CD14-positive monocyte (primary cell): ENCODE measurements at regions not wholly inside any gene's neighbourhood (a gene's known extent, or its start where the extent isn't known, plus 50 kb on each side); places are given as distances from the start of the nearest gene placed in this dataset.

Experiments
- DNase-seq, 3 donors: peaks; one replicate each; pipeline ENCODE4 v3.0.0-alpha.2; 2011 to 2022
- H2AFZ ChIP-seq: 2 replicates; pipeline ENCODE4 v1.6.0; 2012; ENCODE audit warnings: mild to moderate bottlenecking, low read depth, low read length, inconsistent platforms; ENCODE audit not compliant: insufficient read depth, poor library complexity, severe bottlenecking
- H3K27ac ChIP-seq, 2 donors: 1 replicate in 1 of 2; 2 replicates in 1 of 2; pipeline ENCODE4 v1.5.1; 2012 to 2013; ENCODE audit warnings: low read length in 2 of 2, control low read depth in 1 of 2, inconsistent platforms in 1 of 2, low read depth in 1 of 2, mild to moderate bottlenecking in 1 of 2
- H3K27me3 ChIP-seq, 2 donors: one replicate each; pipeline versions ENCODE4 v1.6.0 to v1.6.1; 2011 to 2013; ENCODE audit warnings: low read length in 2 of 2; ENCODE audit not compliant: control insufficient read depth in 2 of 2, insufficient read depth in 2 of 2
- H3K36me3 ChIP-seq, 2 donors: replicated peaks in 1 of 2; 1 replicate in 1 of 2; 2 replicates in 1 of 2; pipeline versions ENCODE4 v1.5.1 to v1.6.1; 2012 to 2013; ENCODE audit warnings: low read length in 2 of 2, control low read depth in 1 of 2, inconsistent platforms in 1 of 2, mild to moderate bottlenecking in 1 of 2; ENCODE audit not compliant: insufficient read depth in 2 of 2, control insufficient read depth in 1 of 2
- H3K4me1 ChIP-seq, 2 donors: 1 replicate in 1 of 2; 2 replicates in 1 of 2; pipeline versions ENCODE4 v1.5.1 to v1.6.1; 2012 to 2013; ENCODE audit warnings: low read length in 2 of 2, control low read depth in 1 of 2, inconsistent platforms in 1 of 2, mild to moderate bottlenecking in 1 of 2, moderate library complexity in 1 of 2; ENCODE audit not compliant: insufficient read depth in 2 of 2, control insufficient read depth in 1 of 2
- H3K4me2 ChIP-seq: replicated peaks from 2 replicates; pipeline ENCODE3; 2012; ENCODE audit warnings: low read length, moderate library complexity, mild to moderate bottlenecking; ENCODE audit not compliant: poor library complexity, severe bottlenecking; ENCODE audit errors: extremely low read depth
- H3K4me3 ChIP-seq, 3 experiments: fragments of 200-600 bp in 1 of 3; sonication (generic) in 1 of 3; replicated peaks in 1 of 3; 1 replicate in 2 of 3; 2 replicates in 1 of 3; pipeline ENCODE4 v1.5.1; 2011 to 2013; ENCODE audit warnings: low read length in 3 of 3, mild to moderate bottlenecking in 3 of 3, control low read depth in 2 of 3, low read depth in 2 of 3, inconsistent platforms in 1 of 3, moderate library complexity in 1 of 3
- H3K79me2 ChIP-seq: 2 replicates; pipeline ENCODE4 v1.6.0; 2012; ENCODE audit warnings: mild to moderate bottlenecking, control low read depth, inconsistent platforms, low read length, moderate library complexity; ENCODE audit not compliant: insufficient read depth
- H3K9ac ChIP-seq: 2 replicates; pipeline ENCODE4 v1.6.0; 2017; ENCODE audit warnings: low read length, mild to moderate bottlenecking; ENCODE audit not compliant: insufficient read depth, poor library complexity, severe bottlenecking
- H3K9me3 ChIP-seq, 2 donors: replicated peaks in 1 of 2; 1 replicate in 1 of 2; 2 replicates in 1 of 2; pipeline versions ENCODE4 v1.5.1 to v1.6.1; 2012 to 2013; ENCODE audit warnings: low read length in 2 of 2, control low read depth in 1 of 2; ENCODE audit not compliant: control insufficient read depth in 1 of 2, insufficient read depth in 1 of 2
- H4K20me1 ChIP-seq: 2 replicates; pipeline ENCODE4 v1.6.0; 2012; ENCODE audit warnings: mild to moderate bottlenecking, low read length, control low read depth, moderate library complexity; ENCODE audit not compliant: insufficient read depth
- H3K27ac Mint-ChIP-seq, 7 donors: one replicate each; pipeline ENCODE4 v1.8.0; 2020; ENCODE audit warnings: mild to moderate bottlenecking in 7 of 7, mixed read lengths in 7 of 7, moderate library complexity in 6 of 7, inconsistent platforms in 2 of 7
- H3K27me3 Mint-ChIP-seq, 3 donors: one replicate each; pipeline ENCODE4 v1.8.0; 2021 to 2022; ENCODE audit warnings: low read depth in 3 of 3, mild to moderate bottlenecking in 3 of 3, mixed read lengths in 3 of 3, moderate library complexity in 3 of 3, inconsistent platforms in 1 of 3
- H3K36me3 Mint-ChIP-seq, 2 donors: one replicate each; pipeline ENCODE4 v1.8.0; 2020; ENCODE audit warnings: mixed read lengths in 2 of 2, inconsistent platforms in 1 of 2, mild to moderate bottlenecking in 1 of 2
- H3K4me1 Mint-ChIP-seq: one replicate; pipeline ENCODE4 v1.8.0; 2020; ENCODE audit warnings: mild to moderate bottlenecking, mixed read lengths
- H3K4me3 Mint-ChIP-seq, 2 donors: one replicate each; pipeline ENCODE4 v1.8.0; 2020; ENCODE audit warnings: mild to moderate bottlenecking in 2 of 2, mixed read lengths in 2 of 2, moderate library complexity in 1 of 2
- H3K9me3 Mint-ChIP-seq, 7 donors: one replicate each; pipeline ENCODE4 v1.8.0; 2020 to 2022; ENCODE audit warnings: mixed read lengths in 7 of 7, mild to moderate bottlenecking in 6 of 7, moderate library complexity in 6 of 7, inconsistent platforms in 2 of 7
- CTCF ChIP-seq: fragments of 200-600 bp; IDR thresholded peaks from one replicate; pipeline ENCODE4 v1.8.0; 2022; ENCODE audit warnings: antibody characterized with exemption, mild to moderate bottlenecking
- WGBS: methylation state at CpG from one replicate; pipeline ENCODE4 v1.1.5; 2013; ENCODE audit warnings: missing lambda C conversion rate; ENCODE audit not compliant: insufficient coverage; 5-methylcytosine and 5-hydroxymethylcytosine counted together
- intact Hi-C, 2 donors: fragments of 100-400 bp; cut with micrococcal nuclease; formaldehyde crosslinking; loops; one replicate each; pipeline versions ENCODE4 v1.15.0 to v1.15.1; 2023

GRCh38 chr18:41655074-41655473 lies 300.0 kb upstream of the PIK3C3 start:
- intact Hi-C loops: no loop called here
- Histone ChIP-seq H3K9me3 (no peaks in the 10 kb centered on the region), H3K4me1 (no peaks in the 10 kb centered on the region), H3K9ac (no peak overlapping the region), H2AFZ (no peak overlapping the region), H3K4me3 (no peak overlapping the region), H3K27ac (no peak overlapping the region), H3K79me2 (no peaks in the 10 kb centered on the region), H3K27me3 (no peaks in the 10 kb centered on the region), H3K36me3 (no peaks in the 10 kb centered on the region), H4K20me1 (no peaks in the 10 kb centered on the region), H3K4me2 (no peak overlapping the region)
- Mint-ChIP-seq H3K9me3 (peaks cover 0 to 3% (median 0%) of the 10 kb centered on the region in 7 donors), H3K27me3 (no peaks in the 10 kb centered on the region), H3K36me3 (no peaks in the 10 kb centered on the region), H3K4me3 (no peak overlapping the region), H3K27ac (no peak overlapping the region), H3K4me1 (no peaks in the 10 kb centered on the region)
- no CpG with 5 or more reads among the region's 1 CpG for WGBS
- DNase-seq: peak in 1 of 3 donors; percentile 4
- no peak for TF ChIP-seq CTCF

- no peak overlapping the region for H2AFZ ChIP-seq
- no peak for DNase-seq
- H3K4me2 ChIP-seq: no peak overlapping the region
- intact Hi-C loops: no loop called here
- no peaks in the 10 kb centered on the region for H3K4me1 ChIP-seq
- no peaks in the 10 kb centered on the region for H3K36me3 ChIP-seq
- no peak overlapping the region for H3K27ac Mint-ChIP-seq
- H3K27ac ChIP-seq: no peak overlapping the region
- no peaks in the 10 kb centered on the region for H3K27me3 Mint-ChIP-seq
- no peaks in the 10 kb centered on the region for H3K4me1 Mint-ChIP-seq
- TF ChIP-seq CTCF: no peak
- no peaks in the 10 kb centered on the region for H3K79me2 ChIP-seq
- no peak overlapping the region for H3K9ac ChIP-seq
- no peaks in the 10 kb centered on the region for H3K36me3 Mint-ChIP-seq
- WGBS: no CpG with 5 or more reads among the region's 2 CpGs
- H3K27me3 ChIP-seq: no peaks in the 10 kb centered on the region
- no peak overlapping the region for H3K4me3 ChIP-seq
- H3K9me3 ChIP-seq: no peaks in the 10 kb centered on the region
- peaks cover 0 to 3% (median 0%) of the 10 kb centered on the region in 7 donors for H3K9me3 Mint-ChIP-seq
- H3K4me3 Mint-ChIP-seq: no peak overlapping the region
- no peaks in the 10 kb centered on the region for H4K20me1 ChIP-seq
Measured at GRCh38 chr18:41647914-41648313, 307.1 kb upstream of the PIK3C3 start.
